Natural killer cell (primary cell): ENCODE measurements at regions not wholly inside any gene's neighbourhood (a gene's known extent, or its start where the extent isn't known, plus 50 kb on each side); places are given as distances from the start of the nearest gene placed in this dataset.

Source experiments
- ATAC-seq, 3 donors: fragments of 150-1000 bp in 2 of 3; fragments of 200-7000 bp in 1 of 3; cut with Tn5 transposase; 1 replicate in 1 of 3; 2 replicates in 2 of 3; pipeline ENCODE4 v1.10.0; 2021; ENCODE audit warnings: mild to moderate bottlenecking in 2 of 3, moderate library complexity in 2 of 3
- DNase-seq, 2 donors: peaks; one replicate each; pipeline versions ENCODE4 v3.0.0 to v3.0.0-alpha.2; 2013 to 2021; ENCODE audit warnings: mixed read lengths in 1 of 2
- H3K27ac ChIP-seq: one replicate; pipeline ENCODE4 v1.5.1; 2013; ENCODE audit warnings: mild to moderate bottlenecking, low read length
- H3K27me3 ChIP-seq: one replicate; pipeline ENCODE4 v1.6.1; 2013; ENCODE audit warnings: low read length; ENCODE audit not compliant: control insufficient read depth, insufficient read depth
- H3K36me3 ChIP-seq: one replicate; pipeline ENCODE4 v1.6.1; 2013; ENCODE audit warnings: low read length; ENCODE audit not compliant: control insufficient read depth, insufficient read depth
- H3K4me1 ChIP-seq: one replicate; pipeline ENCODE4 v1.6.1; 2013; ENCODE audit warnings: low read length; ENCODE audit not compliant: control insufficient read depth, insufficient read depth
- H3K4me3 ChIP-seq: one replicate; pipeline ENCODE4 v1.5.1; 2013; ENCODE audit warnings: low read length
- H3K9me3 ChIP-seq: one replicate; pipeline ENCODE4 v1.6.1; 2013; ENCODE audit warnings: low read length; ENCODE audit not compliant: control insufficient read depth, insufficient read depth
- H3K27ac Mint-ChIP-seq, 2 donors: one replicate each; pipeline ENCODE4 v1.8.0; 2022; ENCODE audit warnings: mild to moderate bottlenecking in 2 of 2, mixed read lengths in 2 of 2, moderate library complexity in 1 of 2
- H3K27me3 Mint-ChIP-seq, 2 donors: one replicate each; pipeline ENCODE4 v1.8.0; 2022; ENCODE audit warnings: low read depth in 2 of 2, mixed read lengths in 2 of 2
- H3K36me3 Mint-ChIP-seq: one replicate; pipeline ENCODE4 v1.8.0; 2022; ENCODE audit warnings: mixed read lengths
- H3K4me1 Mint-ChIP-seq, 2 donors: one replicate each; pipeline ENCODE4 v1.8.0; 2022; ENCODE audit warnings: mixed read lengths in 2 of 2
- H3K4me3 Mint-ChIP-seq: one replicate; pipeline ENCODE4 v1.8.0; 2022; ENCODE audit warnings: mild to moderate bottlenecking, moderate library complexity, mixed read lengths
- H3K9me3 Mint-ChIP-seq, 2 donors: one replicate each; pipeline ENCODE4 v1.8.0; 2022; ENCODE audit warnings: mixed read lengths in 2 of 2
- CTCF ChIP-seq: fragments of 200-600 bp; IDR thresholded peaks from one replicate; pipeline ENCODE4 v1.8.0; 2022; ENCODE audit warnings: antibody characterized with exemption
- WGBS: methylation state at CpG from one replicate; pipeline ENCODE4 v1.1.7; 2013; ENCODE audit warnings: missing lambda C conversion rate; ENCODE audit not compliant: insufficient coverage; 5-methylcytosine and 5-hydroxymethylcytosine counted together
- intact Hi-C: fragments of 100-400 bp; cut with micrococcal nuclease; formaldehyde crosslinking; loops from one replicate; pipeline ENCODE4 v1.14.2; 2022

- peaks cover 6% of the 10 kb centered on the region for H3K4me1 ChIP-seq
- DNase-seq (no peak), ATAC-seq (peak in 2 of 3 donors; percentile 35 to 76)
- H3K36me3 ChIP-seq: no peaks in the 10 kb centered on the region
- H3K4me3 Mint-ChIP-seq: no peak overlapping the region
- H3K27me3 ChIP-seq: peaks cover 5% of the 10 kb centered on the region
- peaks cover 0 to 2% of the 10 kb centered on the region in 2 donors for H3K9me3 Mint-ChIP-seq
- peaks cover 0 to 19% of the 10 kb centered on the region in 2 donors for H3K4me1 Mint-ChIP-seq
- no peak overlapping the region for H3K27ac ChIP-seq
- peak overlapping the region in 1 of 2 donors; percentile 53 for H3K27ac Mint-ChIP-seq
- no peaks in the 10 kb centered on the region for H3K36me3 Mint-ChIP-seq
- TF ChIP-seq CTCF: no peak
- no peak overlapping the region for H3K4me3 ChIP-seq
- 26% methylated on average over 6 of the region's 7 CpGs for WGBS
- H3K9me3 ChIP-seq: no peaks in the 10 kb centered on the region
- intact Hi-C loops: no loop called here
- H3K27me3 Mint-ChIP-seq: peaks cover 0 to 8% of the 10 kb centered on the region in 2 donors
Observed at GRCh38 chr12:63302269-63302940, 151.4 kb upstream of the AVPR1A start.

GRCh38 chr12:63301311-63301710 lies 150.3 kb upstream of the AVPR1A start:
- Histone ChIP-seq H3K27me3 (peaks cover 8% of the 10 kb centered on the region), H3K36me3 (no peaks in the 10 kb centered on the region), H3K27ac (no peak overlapping the region), H3K9me3 (no peaks in the 10 kb centered on the region), H3K4me1 (peaks cover 6% of the 10 kb centered on the region), H3K4me3 (no peak overlapping the region)
- DNase-seq: no peak
- intact Hi-C loops: no loop called here
- TF ChIP-seq CTCF: no peak
- Mint-ChIP-seq H3K9me3 (peaks cover 0 to 3% of the 10 kb centered on the region in 2 donors), H3K27ac (no peak overlapping the region), H3K27me3 (peaks cover 0 to 8% of the 10 kb centered on the region in 2 donors), H3K36me3 (no peaks in the 10 kb centered on the region), H3K4me1 (peaks cover 0 to 19% of the 10 kb centered on the region in 2 donors), H3K4me3 (no peak overlapping the region)
- no peak for ATAC-seq

GRCh38 chr12:63298386-63298930 lies 147.5 kb upstream of the AVPR1A start:
- H3K36me3 ChIP-seq: no peaks in the 10 kb centered on the region
- intact Hi-C loops: no loop called here
- H3K27me3 ChIP-seq: peaks cover 6% of the 10 kb centered on the region
- no peak for ATAC-seq
- Mint-ChIP-seq H3K9me3 (peaks cover 0 to 8% of the 10 kb centered on the region in 2 donors), H3K4me3 (no peak overlapping the region), H3K4me1 (peaks cover 0 to 19% of the 10 kb centered on the region in 2 donors), H3K36me3 (no peaks in the 10 kb centered on the region), H3K27me3 (peaks cover 0 to 8% of the 10 kb centered on the region in 2 donors), H3K27ac (no peak overlapping the region)
- 92% methylated on average over 2 of the region's 2 CpGs for WGBS
- no peak overlapping the region for H3K27ac ChIP-seq
- no peaks in the 10 kb centered on the region for H3K9me3 ChIP-seq
- no peak overlapping the region for H3K4me3 ChIP-seq
- no peak for TF ChIP-seq CTCF
- peaks cover 6% of the 10 kb centered on the region for H3K4me1 ChIP-seq
- no peak for DNase-seq

- Histone ChIP-seq H3K27ac (no peak overlapping the region), H3K36me3 (no peaks in the 10 kb centered on the region), H3K9me3 (no peaks in the 10 kb centered on the region), H3K4me1 (no peaks in the 10 kb centered on the region), H3K4me3 (no peak overlapping the region), H3K27me3 (peaks cover 6% of the 10 kb centered on the region)
- H3K9me3 Mint-ChIP-seq: peaks cover 0 to 12% of the 10 kb centered on the region in 2 donors
- intact Hi-C loops: no loop called here
- no peak overlapping the region for H3K27ac Mint-ChIP-seq
- no peak for DNase-seq
- H3K36me3 Mint-ChIP-seq: no peaks in the 10 kb centered on the region
- no peak for ATAC-seq
- no peak for TF ChIP-seq CTCF
- no CpG with 5 or more reads among the region's 1 CpG for WGBS
- no peaks in the 10 kb centered on the region for H3K4me1 Mint-ChIP-seq
- peaks cover 0 to 3% of the 10 kb centered on the region in 2 donors for H3K27me3 Mint-ChIP-seq
- H3K4me3 Mint-ChIP-seq: no peak overlapping the region
Observed at GRCh38 chr12:63294327-63294632, 143.3 kb upstream of the AVPR1A start.
